ENCODE measurements at regions not wholly inside any gene's neighbourhood (a gene's known extent, or its start where the extent isn't known, plus 50 kb on each side); places are given as distances from the start of the nearest gene placed in this dataset.

- DNase-seq, result no peak
Measured at GRCh38 chr14:62093736-62094135, 331.5 kb downstream of the SNAPC1 start.

GRCh38 chr14:62097072-62097471 is 334.9 kb downstream of the SNAPC1 start:
- DNase-seq, result no peak

- no peak for DNase-seq
Measured at GRCh38 chr14:62097824-62098223, 335.6 kb downstream of the SNAPC1 start.

- DNase-seq, result no peak
Measured at GRCh38 chr14:62098357-62098756, 336.1 kb downstream of the SNAPC1 start.

GRCh38 chr14:62099091-62099490 is 336.9 kb downstream of the SNAPC1 start:
- no peak for DNase-seq

GRCh38 chr14:62101189-62101588 is 339.0 kb downstream of the SNAPC1 start:
- DNase-seq, result no peak

- no peak for DNase-seq
Measured at GRCh38 chr14:62101673-62102348, 339.6 kb downstream of the SNAPC1 start.

GRCh38 chr14:62102349-62102725 is 340.1 kb downstream of the SNAPC1 start:
- no peak for DNase-seq

GRCh38 chr14:62103464-62103863 is 341.2 kb downstream of the SNAPC1 start:
- no peak for DNase-seq

GRCh38 chr14:62110941-62111340 is 348.7 kb downstream of the SNAPC1 start:
- DNase-seq, result no peak

GRCh38 chr14:62117010-62117750 is 355.0 kb downstream of the SNAPC1 start:
- DNase-seq, result peak; percentile 84

GRCh38 chr14:62117751-62118105 is 355.5 kb downstream of the SNAPC1 start:
- DNase-seq, result no peak

GRCh38 chr14:62118461-62118860 is 356.2 kb downstream of the SNAPC1 start:
- DNase-seq, result no peak

GRCh38 chr14:62118871-62119270 is 356.7 kb downstream of the SNAPC1 start:
- no peak for DNase-seq

- DNase-seq, result no peak
Measured at GRCh38 chr14:62123961-62124360, 361.7 kb downstream of the SNAPC1 start.

GRCh38 chr14:62125793-62126192 is 363.6 kb downstream of the SNAPC1 start:
- DNase-seq, result no peak

GRCh38 chr14:62126879-62127478 is 364.8 kb downstream of the SNAPC1 start:
- peak; percentile 53 for DNase-seq

GRCh38 chr14:62130441-62130840 is 368.2 kb downstream of the SNAPC1 start:
- no peak for DNase-seq

GRCh38 chr14:62133776-62134550 is 371.7 kb downstream of the SNAPC1 start:
- no peak for DNase-seq

GRCh38 chr14:62138593-62138992 is 376.4 kb downstream of the SNAPC1 start:
- DNase-seq, result no peak

- DNase-seq, result no peak
Measured at GRCh38 chr14:62141139-62141538, 378.9 kb downstream of the SNAPC1 start.

GRCh38 chr14:62143245-62143644 is 381.0 kb downstream of the SNAPC1 start:
- DNase-seq, result no peak

- DNase-seq, result no peak
Measured at GRCh38 chr14:62144863-62145262, 382.6 kb downstream of the SNAPC1 start.

All from left kidney (tissue), 1 donor.